HFFc6 (cell line): ENCODE measurements at regions not wholly inside any gene's neighbourhood (a gene's known extent, or its start where the extent isn't known, plus 50 kb on each side); places are given as distances from the start of the nearest gene placed in this dataset.

Experiments used
- DNase-seq: peaks from one replicate; pipeline ENCODE4 v3.0.0-alpha.2; 2018
- H3K27ac Mint-ChIP-seq: 2 replicates; pipeline ENCODE4 v1.8.0; 2020; ENCODE audit warnings: mild to moderate bottlenecking, mixed read lengths
- H3K27me3 Mint-ChIP-seq: 2 replicates; pipeline ENCODE4 v1.8.0; 2021; ENCODE audit warnings: mild to moderate bottlenecking, moderate library complexity, mixed read lengths; ENCODE audit not compliant: insufficient read depth
- H3K36me3 Mint-ChIP-seq: 2 replicates; pipeline ENCODE4 v1.8.0; 2021; ENCODE audit warnings: low read depth, mixed read lengths
- H3K4me1 Mint-ChIP-seq: 2 replicates; pipeline ENCODE4 v1.8.0; 2020; ENCODE audit warnings: low read depth, mixed read lengths
- H3K4me3 Mint-ChIP-seq: 2 replicates; pipeline ENCODE4 v1.8.0; 2020; ENCODE audit warnings: mild to moderate bottlenecking, moderate library complexity, mixed read lengths
- H3K9me3 Mint-ChIP-seq: 2 replicates; pipeline ENCODE4 v1.8.0; 2020; ENCODE audit warnings: mild to moderate bottlenecking, mixed read lengths
- CTCF ChIP-seq: fragments of 200-600 bp; sonication (generic); IDR thresholded peaks from 2 replicates; pipeline ENCODE4 v1.5.0; 2021; ENCODE audit warnings: antibody characterized with exemption, mild to moderate bottlenecking

GRCh38 chr2:234858790-234859329 is 93.0 kb upstream of the SH3BP4 start:
- no peak overlapping the region for H3K4me3 Mint-ChIP-seq
- no peak overlapping the region for H3K27ac Mint-ChIP-seq
- no peaks in the 10 kb centered on the region for H3K36me3 Mint-ChIP-seq
- H3K27me3 Mint-ChIP-seq: peaks cover 2% of the 10 kb centered on the region; the same call in 1 of the 2 replicates
- H3K9me3 Mint-ChIP-seq: no peaks in the 10 kb centered on the region
- DNase-seq: no peak
- H3K4me1 Mint-ChIP-seq: peaks cover 16% of the 10 kb centered on the region
- no peak for TF ChIP-seq CTCF

GRCh38 chr2:234858145-234858544 is 93.7 kb upstream of the SH3BP4 start:
- TF ChIP-seq CTCF: no peak
- H3K4me1 Mint-ChIP-seq: peaks cover 9% of the 10 kb centered on the region
- no peaks in the 10 kb centered on the region for H3K36me3 Mint-ChIP-seq
- no peaks in the 10 kb centered on the region for H3K9me3 Mint-ChIP-seq
- no peak overlapping the region for H3K27ac Mint-ChIP-seq
- no peak overlapping the region for H3K4me3 Mint-ChIP-seq
- peaks cover 2% of the 10 kb centered on the region; the same call in 1 of the 2 replicates for H3K27me3 Mint-ChIP-seq
- no peak for DNase-seq

- Mint-ChIP-seq H3K36me3 (no peaks in the 10 kb centered on the region; the same call in 1 of the 2 replicates), H3K27me3 (peaks cover 4% of the 10 kb centered on the region), H3K9me3 (no peaks in the 10 kb centered on the region), H3K4me1 (no peaks in the 10 kb centered on the region), H3K27ac (no peak overlapping the region), H3K4me3 (no peak overlapping the region)
- no peak for DNase-seq
- TF ChIP-seq CTCF: no peak
These were observed 98.1 kb upstream of the SH3BP4 start for GRCh38 chr2:234853729-234854128.

GRCh38 chr2:234852941-234853340 is 98.9 kb upstream of the SH3BP4 start:
- no peak for DNase-seq
- Mint-ChIP-seq H3K27ac (no peak overlapping the region), H3K4me3 (no peak overlapping the region), H3K36me3 (no peaks in the 10 kb centered on the region; the same call in 1 of the 2 replicates), H3K9me3 (no peaks in the 10 kb centered on the region), H3K27me3 (peaks cover 4% of the 10 kb centered on the region), H3K4me1 (no peaks in the 10 kb centered on the region)
- no peak for TF ChIP-seq CTCF

- H3K27ac Mint-ChIP-seq: no peak overlapping the region
- no peaks in the 10 kb centered on the region; the same call in 1 of the 2 replicates for H3K36me3 Mint-ChIP-seq
- no peak overlapping the region for H3K4me3 Mint-ChIP-seq
- DNase-seq: no peak
- H3K27me3 Mint-ChIP-seq: peaks cover 9% of the 10 kb centered on the region
- TF ChIP-seq CTCF: no peak
- H3K9me3 Mint-ChIP-seq: no peaks in the 10 kb centered on the region
- no peaks in the 10 kb centered on the region for H3K4me1 Mint-ChIP-seq
These were observed 99.8 kb upstream of the SH3BP4 start for GRCh38 chr2:234852035-234852434.

GRCh38 chr2:234851451-234851850 is 100.4 kb upstream of the SH3BP4 start:
- no peaks in the 10 kb centered on the region; the same call in 1 of the 2 replicates for H3K36me3 Mint-ChIP-seq
- no peaks in the 10 kb centered on the region for H3K9me3 Mint-ChIP-seq
- no peaks in the 10 kb centered on the region for H3K4me1 Mint-ChIP-seq
- peaks cover 12% of the 10 kb centered on the region for H3K27me3 Mint-ChIP-seq
- TF ChIP-seq CTCF: no peak
- DNase-seq: no peak
- H3K27ac Mint-ChIP-seq: no peak overlapping the region
- no peak overlapping the region for H3K4me3 Mint-ChIP-seq
